GM19025 (cell line): ENCODE measurements at regions not wholly inside any gene's neighbourhood (a gene's known extent, or its start where the extent isn't known, plus 50 kb on each side); places are given as distances from the start of the nearest gene placed in this dataset.
"Not testable (repeated sequence)": the region's sequence is repeated elsewhere in the genome, so short reads cannot be mapped to it uniquely, and the experiment has no call there.

Experiments
- ATAC-seq: cut with Tn5 transposase; IDR thresholded peaks from one replicate; pipeline ENCODE4 v1.9.1; 2021; ENCODE audit warnings: mild to moderate bottlenecking, low read depth, moderate library complexity; ENCODE audit not compliant: unreplicated experiment

- ATAC-seq: no peak
Measured at GRCh38 chr4:71204056-71204455, 134.8 kb upstream of the SLC4A4 start.

DNA sequence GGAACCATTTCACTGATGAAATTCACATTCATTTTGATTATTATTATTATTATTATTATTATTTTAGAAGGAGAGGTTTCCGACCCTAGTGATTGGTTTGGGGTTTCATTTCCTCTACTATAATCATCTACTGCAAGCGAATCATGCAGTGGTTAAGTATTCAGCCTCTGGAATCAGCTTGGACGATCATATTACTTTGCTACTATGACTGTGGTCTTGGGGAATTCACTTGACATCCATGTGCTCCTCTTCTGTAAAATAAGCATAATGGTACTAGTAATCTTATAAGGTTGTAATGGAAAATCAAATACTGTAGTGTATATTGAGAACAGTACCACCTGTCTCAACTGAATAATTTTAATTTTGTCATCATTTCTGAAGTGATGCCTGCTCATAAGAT is 132.1 kb upstream of the SLC4A4 start:
- ATAC-seq: no peak

DNA sequence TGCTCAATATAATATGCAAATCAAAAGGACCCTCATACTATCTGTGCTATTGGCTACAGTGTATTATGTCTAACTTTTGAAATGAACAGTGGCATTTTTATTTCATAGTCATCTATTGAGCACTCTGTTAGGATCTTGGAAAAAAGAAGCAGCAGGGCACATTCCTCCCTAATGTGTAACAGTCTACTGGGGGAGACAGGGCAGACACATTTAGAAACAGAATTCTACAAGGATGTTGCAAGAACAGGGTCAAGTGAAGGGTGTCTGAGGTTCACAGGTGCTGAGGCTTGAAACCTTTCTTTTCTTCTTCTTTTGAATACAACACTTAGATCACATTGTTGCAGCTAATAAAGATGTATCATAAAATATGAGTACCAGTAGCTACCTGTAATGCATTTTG is 129.7 kb upstream of the SLC4A4 start:
- ATAC-seq: no peak

- ATAC-seq: no peak
Measured at GRCh38 chr4:71210823-71211222, 128.0 kb upstream of the SLC4A4 start.

GRCh38 chr4:71211748-71212147 is 127.1 kb upstream of the SLC4A4 start:
- ATAC-seq: no peak

DNA sequence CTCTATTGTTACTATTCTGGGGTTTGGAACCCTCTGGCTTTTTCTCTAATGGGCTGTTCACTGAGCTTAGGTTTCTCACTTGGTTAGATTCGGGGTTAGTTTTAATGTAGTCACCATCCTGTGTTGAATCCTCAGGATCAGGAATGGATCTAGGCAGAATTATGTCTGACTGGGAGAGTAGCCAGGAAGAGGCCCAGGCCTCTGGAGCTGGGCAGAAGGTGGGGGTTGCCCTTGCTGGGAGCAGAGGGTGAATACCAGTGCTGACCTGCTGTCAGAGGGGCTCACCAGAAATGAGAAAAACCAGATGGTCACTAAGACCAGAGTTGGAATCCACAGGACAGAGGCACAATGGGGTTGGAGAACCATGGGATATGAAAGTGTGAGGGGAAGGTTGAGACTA is 126.6 kb upstream of the SLC4A4 start:
- ATAC-seq: no peak

DNA sequence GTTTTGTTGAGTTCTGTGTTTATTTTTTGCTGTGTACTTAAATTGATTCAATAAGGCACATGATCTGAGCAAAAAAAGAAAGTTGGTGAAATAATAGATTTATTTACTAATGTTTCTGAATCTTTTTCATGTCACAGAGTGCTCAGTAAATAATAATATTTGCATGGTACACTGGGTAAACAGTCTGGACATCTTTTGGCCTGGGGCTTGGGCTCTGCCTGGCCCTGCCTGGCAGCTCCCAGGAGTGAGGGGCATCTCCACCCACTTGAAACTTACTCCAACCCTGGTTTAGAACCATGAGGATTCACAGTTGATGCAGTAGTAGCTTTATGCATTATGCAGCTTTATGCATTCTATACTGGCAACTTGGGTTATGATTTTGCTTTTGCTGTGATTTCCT is 124.2 kb upstream of the SLC4A4 start:
- no peak for ATAC-seq

DNA sequence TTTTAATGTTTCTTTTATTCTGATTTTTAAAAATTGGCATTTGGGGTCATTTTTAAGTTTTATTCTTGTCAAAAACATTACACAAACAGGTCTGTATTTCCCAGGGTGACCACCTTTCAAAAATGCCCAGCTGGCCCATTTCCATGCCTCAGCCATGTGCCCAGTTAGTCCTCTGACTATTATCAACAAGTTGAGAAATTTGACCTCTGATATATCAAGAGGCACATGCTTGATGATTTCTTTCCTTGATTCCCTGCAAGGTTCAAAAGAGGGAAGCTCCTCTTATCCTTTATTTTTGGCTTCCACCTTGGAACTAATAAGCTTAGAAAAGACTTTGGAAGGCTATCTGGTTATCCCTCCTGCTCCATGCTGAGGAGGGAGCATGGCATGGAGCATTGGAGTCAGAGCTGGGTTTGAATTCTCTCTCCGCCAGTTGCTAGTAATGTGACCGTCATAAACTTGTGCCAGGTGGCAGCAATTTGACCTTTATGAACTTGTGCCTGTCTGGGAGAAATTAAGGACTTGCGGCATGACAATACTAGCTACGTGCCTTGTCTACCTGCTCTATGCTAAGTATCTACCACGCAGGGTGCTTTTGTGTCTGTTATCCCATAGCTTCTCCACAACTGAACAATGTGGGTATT is 122.4 kb upstream of the SLC4A4 start:
- ATAC-seq: no peak

DNA sequence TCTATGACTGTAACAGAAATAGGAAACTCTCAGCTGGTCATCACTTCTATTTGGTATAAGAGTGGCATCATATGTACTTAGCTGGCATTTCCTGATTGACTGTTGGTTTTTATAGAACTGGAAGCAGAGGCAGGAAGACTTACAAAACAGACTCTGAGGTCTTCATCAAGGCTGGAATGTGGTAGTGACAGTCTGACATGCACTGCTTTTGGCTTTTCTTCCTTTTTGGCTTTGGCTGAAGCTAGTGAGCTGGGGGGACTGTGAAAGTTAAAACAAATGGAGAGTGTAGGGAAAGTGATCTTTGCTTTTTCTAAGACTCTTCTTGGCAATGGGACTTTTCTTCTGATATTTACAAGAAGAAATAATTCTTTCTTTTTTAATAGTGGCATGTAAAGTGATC is 121.1 kb upstream of the SLC4A4 start:
- ATAC-seq: no peak

DNA sequence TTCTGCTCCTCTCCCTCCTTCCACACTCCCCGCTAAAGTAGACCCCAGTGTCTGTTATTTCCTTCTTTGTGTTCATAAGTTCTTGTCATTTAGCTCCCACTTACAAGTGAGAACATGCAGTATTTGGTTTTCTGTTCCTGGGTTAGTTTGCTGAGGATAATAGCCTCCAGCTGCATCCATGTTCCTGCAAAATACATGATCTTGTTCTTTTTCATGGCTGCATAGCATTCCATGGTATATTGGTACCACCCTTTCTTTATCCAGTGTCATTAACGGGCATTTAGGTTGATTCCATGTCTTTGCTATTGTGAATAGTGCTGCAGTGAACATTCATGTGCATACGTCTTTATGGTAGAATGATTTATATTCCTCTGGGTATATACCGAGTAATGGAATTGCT is 118.0 kb upstream of the SLC4A4 start:
- not testable (repeated sequence) for ATAC-seq

GRCh38 chr4:71221510-71222466 is 117.0 kb upstream of the SLC4A4 start:
- no peak for ATAC-seq

DNA sequence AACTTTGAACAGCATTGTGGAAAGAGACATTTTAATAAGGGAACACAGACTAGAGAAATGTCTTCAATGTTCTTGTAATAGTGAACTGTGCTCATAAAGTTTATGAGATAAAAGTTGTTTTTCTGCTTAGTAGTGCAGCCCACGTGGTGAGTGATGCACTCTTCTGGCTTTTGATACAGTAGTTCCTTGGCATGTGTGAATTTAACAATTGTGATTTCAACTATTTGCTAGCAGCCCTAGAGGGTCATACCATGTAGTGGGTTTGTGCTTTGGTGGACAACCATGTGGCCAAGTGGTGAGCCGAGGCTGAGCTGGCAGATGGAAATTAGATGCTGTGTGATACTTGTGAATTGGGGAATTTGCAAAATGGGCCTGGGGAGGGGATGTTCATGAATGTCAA is 116.2 kb upstream of the SLC4A4 start:
- ATAC-seq: no peak

- no peak for ATAC-seq
Measured at GRCh38 chr4:71229477-71230270, 109.1 kb upstream of the SLC4A4 start.

DNA sequence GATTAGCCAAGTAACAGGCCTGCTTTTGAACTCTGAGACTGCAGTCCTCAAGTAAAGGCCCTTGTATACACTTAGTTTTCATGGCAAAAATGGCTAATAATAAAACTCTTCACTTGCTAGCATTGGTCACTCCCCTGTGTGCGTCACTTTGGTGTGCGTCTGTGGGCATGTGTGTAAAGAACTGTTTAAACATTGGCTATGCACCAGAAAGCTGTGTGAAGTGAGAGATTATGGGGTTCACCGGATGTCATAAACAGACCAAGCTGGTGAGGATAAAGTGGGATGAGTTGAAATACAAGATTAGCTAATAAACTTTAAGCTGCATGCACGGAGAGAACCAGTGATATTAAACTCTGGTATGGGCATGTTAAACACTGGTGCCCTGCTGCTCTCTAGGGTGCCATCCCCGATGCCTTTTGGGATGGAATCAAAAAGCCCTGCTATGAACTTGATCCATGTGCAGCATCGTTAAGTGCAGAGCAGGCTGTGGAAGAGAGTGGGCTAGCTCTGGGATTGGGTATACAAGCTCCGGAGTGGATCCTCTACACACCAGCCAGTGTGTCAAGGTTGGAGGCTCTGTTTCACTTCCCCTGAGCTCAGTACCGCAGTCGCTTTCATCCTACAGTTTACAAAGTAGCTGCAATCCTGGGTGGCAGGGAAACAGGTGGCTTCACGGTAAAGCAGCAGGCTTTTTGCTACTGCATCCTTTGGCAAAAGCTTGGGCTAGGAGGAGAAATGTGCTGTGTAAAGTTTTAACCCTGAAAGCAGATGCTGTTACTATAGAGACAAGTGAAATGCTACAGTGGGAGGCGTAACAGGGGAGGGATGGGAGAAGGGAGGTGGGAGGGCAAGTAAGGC is 108.3 kb upstream of the SLC4A4 start:
- ATAC-seq: no peak

DNA sequence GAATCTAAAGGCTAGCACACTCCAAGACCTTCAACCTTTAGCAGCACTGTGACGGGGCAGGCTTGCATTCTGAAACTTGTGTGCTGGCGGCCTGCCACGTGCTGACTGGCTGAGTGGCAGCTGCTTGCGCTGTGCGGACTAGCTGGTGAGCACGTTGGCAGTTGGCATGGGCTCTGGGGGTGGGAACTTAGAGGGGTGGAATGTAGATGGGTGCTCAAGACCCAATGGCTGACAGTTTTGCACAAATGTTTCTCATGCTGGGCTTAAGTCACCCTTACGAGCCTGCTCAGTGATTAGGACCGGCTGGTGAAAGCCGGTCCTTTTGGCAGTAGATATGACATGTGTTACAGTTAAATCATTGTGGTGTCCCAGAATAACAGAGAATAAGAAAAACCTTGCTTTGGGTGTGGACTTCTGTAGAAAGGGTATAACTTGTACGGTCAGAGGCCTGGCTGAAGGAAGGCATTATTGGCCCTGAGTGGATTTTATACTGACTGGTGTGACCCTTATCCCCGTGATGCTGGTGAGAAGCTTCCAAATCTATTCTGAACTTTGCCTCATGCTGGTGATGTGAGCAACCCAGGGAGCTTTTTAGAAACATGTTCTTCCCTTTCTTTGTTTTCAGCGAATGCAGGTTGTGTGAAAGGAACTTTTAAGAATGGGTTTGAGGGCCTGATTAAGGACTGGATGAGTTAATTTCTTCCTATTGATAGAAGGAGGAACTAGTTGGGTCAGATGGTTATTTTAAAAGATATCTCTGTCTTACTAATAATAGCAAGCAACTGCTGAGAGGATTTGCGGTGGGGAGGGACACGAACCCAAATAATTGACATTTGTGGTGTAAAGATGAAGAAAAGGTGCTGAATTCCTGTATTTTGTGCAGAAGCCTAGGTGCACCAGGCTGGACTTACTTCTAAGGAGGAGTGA is 107.4 kb upstream of the SLC4A4 start:
- no peak for ATAC-seq

DNA sequence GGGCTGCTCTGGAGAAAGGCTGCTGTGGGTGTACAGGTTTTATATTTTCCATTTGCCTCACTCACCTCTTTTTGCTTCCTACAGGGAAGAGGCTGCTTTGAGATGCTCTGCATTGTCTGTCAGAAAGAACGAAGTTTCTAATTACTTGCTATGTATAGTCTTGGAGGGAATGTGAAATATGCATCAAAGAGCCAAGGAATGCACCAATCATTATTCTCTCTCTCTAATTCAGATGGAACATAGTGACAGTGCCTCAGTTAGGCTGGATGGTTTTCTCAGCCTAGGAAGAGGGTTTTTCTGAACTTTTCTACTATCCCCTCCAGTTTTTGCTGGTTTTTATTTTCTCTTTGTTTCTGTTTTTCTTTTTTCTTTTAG is 106.8 kb upstream of the SLC4A4 start:
- ATAC-seq: no peak

DNA sequence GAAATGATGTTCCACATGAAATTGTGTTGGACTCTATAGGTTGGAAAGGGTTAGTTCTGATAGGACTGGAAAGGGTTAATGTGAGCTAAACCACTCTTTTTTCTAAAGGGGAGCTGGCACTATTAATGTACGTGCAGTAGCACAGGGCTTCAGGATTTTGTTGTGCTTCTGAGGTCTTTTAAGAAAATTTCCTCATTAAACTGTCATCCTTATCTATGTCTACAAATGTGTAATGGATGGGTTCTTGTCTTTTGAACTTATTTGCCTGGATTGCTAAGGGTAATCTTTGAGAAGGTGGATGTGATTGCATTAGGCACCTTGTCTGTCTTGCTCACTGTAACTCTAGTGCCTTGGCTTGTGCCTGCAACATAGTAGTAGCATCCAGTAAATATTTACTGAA is 106.0 kb upstream of the SLC4A4 start:
- no peak for ATAC-seq

- ATAC-seq: no peak
Measured at GRCh38 chr4:71235311-71236201, 103.3 kb upstream of the SLC4A4 start.
